ENCODE measurements at regions not wholly inside any gene's neighbourhood (a gene's known extent, or its start where the extent isn't known, plus 50 kb on each side); places are given as distances from the start of the nearest gene placed in this dataset.

DNA sequence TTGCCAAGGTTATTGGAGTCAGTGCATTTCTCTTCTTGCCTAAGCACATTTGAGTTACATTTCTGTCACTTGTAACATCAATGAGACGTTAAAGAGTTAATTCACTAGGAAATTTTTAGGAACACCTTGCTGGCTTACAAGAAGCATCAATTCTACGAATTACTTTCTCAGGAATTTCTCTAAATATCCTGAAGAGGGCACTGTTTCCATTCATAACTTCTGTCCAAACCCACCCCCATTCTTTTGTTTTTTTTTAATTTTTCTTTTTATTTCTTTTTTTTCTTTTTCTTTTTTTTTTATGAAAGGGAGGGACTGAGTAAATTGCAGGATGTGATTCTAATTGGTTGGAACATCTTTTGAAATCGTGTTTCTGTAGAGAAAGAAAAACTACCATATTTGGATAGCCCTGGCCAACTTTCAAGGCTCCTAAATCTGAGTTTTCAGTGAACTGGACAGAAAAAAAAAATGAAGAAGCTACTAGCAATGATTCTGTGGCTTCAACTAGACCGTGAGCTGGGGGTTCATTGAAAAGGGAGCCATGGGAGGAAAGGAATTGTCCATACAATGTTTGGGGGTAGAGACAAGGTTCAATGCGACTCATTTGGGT lies 285.3 kb downstream of the DAD1 start:
- Histone ChIP-seq H3K9me3 (no peaks in the 10 kb centered on the region), H3K36me3 (no peaks in the 10 kb centered on the region), H3K27ac (no peak overlapping the region), H3K4me1 (no peaks in the 10 kb centered on the region), H3K4me3 (no peak overlapping the region), H3K27me3 (no peaks in the 10 kb centered on the region)
- intact Hi-C loops (cut with DNase I), result no loop called here
- no peak for DNase-seq (ENCODE audit: low spot score in 2 of 2)
- TF ChIP-seq, protein P1, sequence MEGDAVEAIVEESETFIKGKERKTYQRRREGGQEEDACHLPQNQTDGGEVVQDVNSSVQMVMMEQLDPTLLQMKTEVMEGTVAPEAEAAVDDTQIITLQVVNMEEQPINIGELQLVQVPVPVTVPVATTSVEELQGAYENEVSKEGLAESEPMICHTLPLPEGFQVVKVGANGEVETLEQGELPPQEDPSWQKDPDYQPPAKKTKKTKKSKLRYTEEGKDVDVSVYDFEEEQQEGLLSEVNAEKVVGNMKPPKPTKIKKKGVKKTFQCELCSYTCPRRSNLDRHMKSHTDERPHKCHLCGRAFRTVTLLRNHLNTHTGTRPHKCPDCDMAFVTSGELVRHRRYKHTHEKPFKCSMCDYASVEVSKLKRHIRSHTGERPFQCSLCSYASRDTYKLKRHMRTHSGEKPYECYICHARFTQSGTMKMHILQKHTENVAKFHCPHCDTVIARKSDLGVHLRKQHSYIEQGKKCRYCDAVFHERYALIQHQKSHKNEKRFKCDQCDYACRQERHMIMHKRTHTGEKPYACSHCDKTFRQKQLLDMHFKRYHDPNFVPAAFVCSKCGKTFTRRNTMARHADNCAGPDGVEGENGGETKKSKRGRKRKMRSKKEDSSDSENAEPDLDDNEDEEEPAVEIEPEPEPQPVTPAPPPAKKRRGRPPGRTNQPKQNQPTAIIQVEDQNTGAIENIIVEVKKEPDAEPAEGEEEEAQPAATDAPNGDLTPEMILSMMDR (IDR thresholded peaks at IDR 0.05), result peak; percentile 28 to 56 (median 33)

DNA sequence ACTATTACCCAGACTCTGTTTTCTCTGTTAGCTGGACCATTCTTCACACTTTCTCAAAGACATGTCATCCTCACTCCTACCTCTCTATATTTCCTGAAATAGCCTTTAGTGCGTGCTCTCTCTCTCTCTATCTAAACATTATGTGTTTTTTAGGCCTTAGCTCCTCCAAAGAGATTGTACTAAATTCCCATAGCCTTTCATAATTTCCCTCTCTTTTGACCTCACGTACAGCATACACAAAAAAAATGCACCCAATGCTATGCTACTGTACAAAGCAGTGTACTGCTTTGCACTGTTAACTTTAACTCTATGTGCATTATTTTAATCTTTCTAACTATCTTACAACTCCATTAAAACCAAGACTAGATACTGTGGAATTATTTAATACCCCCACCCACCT lies 288.4 kb downstream of the DAD1 start:
- Histone ChIP-seq H3K9me3 (no peaks in the 10 kb centered on the region), H3K4me1 (no peaks in the 10 kb centered on the region), H3K27me3 (no peaks in the 10 kb centered on the region), H3K27ac (no peak overlapping the region), H3K4me3 (no peak overlapping the region), H3K36me3 (no peaks in the 10 kb centered on the region)
- intact Hi-C loops (cut with DNase I), result no loop called here
- TF ChIP-seq, protein P1 (IDR thresholded peaks at IDR 0.05), result no peak
- DNase-seq (ENCODE audit: low spot score in 2 of 2), result no peak

DNA sequence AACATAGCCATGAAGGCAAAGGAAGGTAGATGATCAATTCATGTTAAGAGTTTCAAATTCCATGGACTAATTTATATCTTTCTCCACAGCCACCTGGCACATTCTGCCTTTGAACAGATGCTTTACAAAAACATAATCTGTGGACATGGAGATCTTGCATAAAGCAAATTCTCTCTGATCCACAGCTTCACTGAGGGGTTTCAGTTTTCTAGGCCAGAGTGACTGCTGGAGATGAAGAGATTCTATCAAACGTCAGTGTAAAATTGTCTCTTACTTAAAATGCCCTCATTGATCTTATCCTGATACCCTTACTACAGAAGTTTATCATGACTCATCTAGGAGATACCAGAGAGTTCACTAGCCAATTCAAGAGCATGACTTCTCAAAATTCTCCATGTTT lies 291.6 kb downstream of the DAD1 start:
- TF ChIP-seq, protein P1 (IDR thresholded peaks at IDR 0.05), result no peak
- Histone ChIP-seq H3K4me1 (no peaks in the 10 kb centered on the region), H3K4me3 (no peak overlapping the region), H3K9me3 (no peaks in the 10 kb centered on the region), H3K27ac (no peak overlapping the region), H3K27me3 (no peaks in the 10 kb centered on the region), H3K36me3 (no peaks in the 10 kb centered on the region)
- intact Hi-C loops (cut with DNase I), result no loop called here
- no peak for DNase-seq (ENCODE audit: low spot score in 2 of 2)

DNA sequence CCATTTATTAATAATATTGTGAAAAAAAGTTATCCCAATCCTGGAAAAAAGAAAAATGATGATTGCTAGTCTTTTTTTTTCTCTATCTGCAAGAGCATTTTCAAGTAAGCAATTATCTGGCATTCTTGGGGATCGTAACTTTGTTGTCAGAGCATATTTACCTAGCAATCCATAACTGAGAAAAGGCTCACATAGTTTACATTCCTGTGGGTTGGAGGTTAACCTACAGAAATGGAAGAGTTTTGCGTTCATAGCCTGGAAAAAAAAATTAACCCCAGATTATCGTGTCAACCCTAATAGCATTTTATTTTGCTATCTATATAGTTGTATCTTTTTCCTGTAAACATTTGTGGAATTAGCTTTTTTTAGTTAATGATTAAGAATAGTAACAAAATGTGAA lies 292.3 kb downstream of the DAD1 start:
- TF ChIP-seq, protein P1 (IDR thresholded peaks at IDR 0.05), result no peak
- H3K9me3 ChIP-seq, result no peaks in the 10 kb centered on the region
- intact Hi-C loops (cut with DNase I), result no loop called here
- no peak overlapping the region for H3K27ac ChIP-seq
- H3K4me1 ChIP-seq, result no peaks in the 10 kb centered on the region
- H3K27me3 ChIP-seq, result no peaks in the 10 kb centered on the region
- no peak overlapping the region for H3K4me3 ChIP-seq
- DNase-seq (ENCODE audit: low spot score in 2 of 2), result no peak
- H3K36me3 ChIP-seq, result no peaks in the 10 kb centered on the region

DNA sequence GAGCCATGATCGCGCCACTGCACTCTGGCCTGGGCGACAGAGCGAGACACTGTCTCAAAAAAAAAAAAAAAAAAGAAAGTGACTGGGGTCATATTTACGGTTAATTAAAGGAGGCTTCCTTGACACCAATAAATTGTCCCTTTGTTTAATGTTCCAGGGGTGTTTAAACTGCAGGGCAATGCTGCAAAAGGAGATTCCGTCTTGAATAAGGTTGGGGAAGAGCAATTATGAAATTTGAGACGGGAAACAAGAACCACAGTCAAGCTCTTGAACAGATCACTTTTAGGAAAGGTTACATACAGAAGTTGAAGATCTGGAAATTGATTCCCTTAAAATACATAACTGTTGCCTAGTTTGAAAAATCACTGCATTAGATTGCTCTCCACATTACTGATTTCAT lies 292.9 kb downstream of the DAD1 start:
- no peaks in the 10 kb centered on the region for H3K27me3 ChIP-seq
- no peaks in the 10 kb centered on the region for H3K36me3 ChIP-seq
- no peaks in the 10 kb centered on the region for H3K9me3 ChIP-seq
- TF ChIP-seq, protein P1 (IDR thresholded peaks at IDR 0.05), result no peak
- no peak for DNase-seq (ENCODE audit: low spot score in 2 of 2)
- no peak overlapping the region for H3K4me3 ChIP-seq
- no peak overlapping the region for H3K27ac ChIP-seq
- intact Hi-C loops (cut with DNase I), result no loop called here
- H3K4me1 ChIP-seq, result no peaks in the 10 kb centered on the region

DNA sequence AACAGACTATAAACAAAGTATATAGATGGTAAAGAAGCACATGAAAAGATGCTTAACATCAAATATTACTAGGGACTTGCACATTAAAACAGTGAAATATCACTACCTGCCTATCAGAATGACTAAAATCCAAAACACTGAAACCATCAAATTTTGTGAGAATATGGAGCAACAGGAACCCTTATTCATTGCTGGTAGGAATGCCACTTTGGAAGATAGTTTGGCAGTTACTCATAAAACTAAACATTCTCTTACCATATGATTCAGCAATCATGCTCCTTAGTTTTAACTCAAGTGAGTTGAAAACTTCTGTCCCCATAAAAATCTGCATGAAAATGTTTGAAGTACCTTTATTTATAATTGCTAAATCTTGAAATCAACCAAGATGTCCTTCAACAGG lies 297.6 kb downstream of the DAD1 start:
- TF ChIP-seq, protein P1 (IDR thresholded peaks at IDR 0.05), result no peak
- Histone ChIP-seq H3K4me3 (no peak overlapping the region), H3K36me3 (no peaks in the 10 kb centered on the region), H3K27ac (no peak overlapping the region), H3K27me3 (no peaks in the 10 kb centered on the region), H3K9me3 (no peaks in the 10 kb centered on the region), H3K4me1 (no peaks in the 10 kb centered on the region)
- DNase-seq (ENCODE audit: low spot score in 2 of 2), result no peak
- intact Hi-C loops (cut with DNase I), result no loop called here

Measured in ascending aorta (tissue), 2 donors.